ENCODE measurements at regions not wholly inside any gene's neighbourhood (a gene's known extent, or its start where the extent isn't known, plus 50 kb on each side); places are given as distances from the start of the nearest gene placed in this dataset.

DNA sequence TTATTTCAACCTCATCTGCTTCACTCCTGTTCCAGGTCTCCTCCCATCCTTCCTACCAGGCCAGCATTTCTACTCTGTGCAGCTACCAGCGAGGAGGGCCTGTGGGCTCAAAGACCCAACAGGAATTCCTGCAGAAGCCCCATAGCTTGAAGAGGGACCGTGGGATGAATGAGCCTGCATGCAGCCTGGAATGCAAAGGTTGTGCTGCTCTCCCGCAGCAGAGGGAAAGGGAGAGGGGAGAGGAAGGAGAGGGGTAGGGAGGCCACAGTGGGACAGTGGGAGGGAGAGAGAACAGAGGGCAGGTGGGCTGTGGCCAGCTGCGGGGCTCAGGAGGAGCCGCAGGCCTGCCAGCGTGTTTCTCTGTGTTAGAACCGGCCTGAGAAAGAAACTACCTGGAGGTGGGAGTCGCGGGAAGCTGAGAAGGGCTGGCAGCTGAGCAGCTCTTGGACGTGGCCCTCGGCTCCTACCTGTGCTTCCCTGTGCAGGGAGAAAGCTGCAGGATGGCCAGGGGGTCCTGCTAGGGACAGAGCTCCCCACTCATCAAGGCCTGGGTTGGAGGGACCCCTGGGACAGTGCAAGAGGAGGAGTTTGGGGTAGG, 66.1 kb upstream of the MLN start:
- no peak for DNase-seq (ENCODE audit: low read depth, low spot score)
- FAIRE-seq = no peak
- intact Hi-C loops (cut with micrococcal nuclease; ENCODE audit: unreplicated experiment) = no loop called here
- ChIA-PET RAD21 (ENCODE audit: unreplicated experiment) (no interaction called here), POLR2A (no interaction called here), SMC1A (ENCODE audit: uncharacterized antibody, unreplicated experiment) (no interaction called here), CTCF (interaction anchor here (0.6 kb wide), 1 partner anchor 185 kb away, joined by 3 read pairs; no protein-coding TSS in a partner anchor)
- no peak overlapping the region for H3K9ac ChIP-seq (ENCODE audit: control insufficient read depth, insufficient read depth, low read length)
- H3K27ac ChIP-seq (ENCODE audit: control insufficient read depth, insufficient read depth) = no peak overlapping the region
- no peaks in the 10 kb centered on the region for H3K36me3 ChIP-seq (ENCODE audit: control insufficient read depth in 2 of 2, insufficient read depth in 2 of 2, low read length in 1 of 2)
- H4K20me1 ChIP-seq (ENCODE audit: control insufficient read depth, insufficient read depth) = no peaks in the 10 kb centered on the region
- H3K4me3 ChIP-seq = no peak overlapping the region
- peaks cover under 1% of the 10 kb centered on the region for H3K4me1 ChIP-seq (ENCODE audit: control insufficient read depth, insufficient read depth, low read length)
- H3K4me2 ChIP-seq (ENCODE audit: control insufficient read depth, insufficient read depth) = no peak overlapping the region
- H3K79me2 ChIP-seq (ENCODE audit: control insufficient read depth, insufficient read depth, low read length) = no peaks in the 10 kb centered on the region
- H2AFZ ChIP-seq (ENCODE audit: control insufficient read depth, low read depth, low read length) = no peak overlapping the region
- H3K27me3 ChIP-seq (replicated peaks in 1 of 2; ENCODE audit: control insufficient read depth in 2 of 2, insufficient read depth in 2 of 2, low read length in 1 of 2) = no peaks in the 10 kb centered on the region; a peak in 1 of 4 replicates
- peaks cover 2% of the 10 kb centered on the region; the same call in 2 of the 3 replicates for H3K9me3 ChIP-seq (replicated peaks; ENCODE audit: control insufficient read depth, insufficient read depth, low read length)
- in situ Hi-C loops (cut with MboI) = no loop called here
- ATAC-seq = no peak
- WGBS (ENCODE audit: insufficient coverage, insufficient replicate concordance, low lambda C conversion rate, missing lambda C conversion rate) = 22% methylated on average over 11 of the region's 11 CpGs
- BruUV-seq (replicated peaks) = no TSS peak
- TF ChIP-seq, protein P1, sequence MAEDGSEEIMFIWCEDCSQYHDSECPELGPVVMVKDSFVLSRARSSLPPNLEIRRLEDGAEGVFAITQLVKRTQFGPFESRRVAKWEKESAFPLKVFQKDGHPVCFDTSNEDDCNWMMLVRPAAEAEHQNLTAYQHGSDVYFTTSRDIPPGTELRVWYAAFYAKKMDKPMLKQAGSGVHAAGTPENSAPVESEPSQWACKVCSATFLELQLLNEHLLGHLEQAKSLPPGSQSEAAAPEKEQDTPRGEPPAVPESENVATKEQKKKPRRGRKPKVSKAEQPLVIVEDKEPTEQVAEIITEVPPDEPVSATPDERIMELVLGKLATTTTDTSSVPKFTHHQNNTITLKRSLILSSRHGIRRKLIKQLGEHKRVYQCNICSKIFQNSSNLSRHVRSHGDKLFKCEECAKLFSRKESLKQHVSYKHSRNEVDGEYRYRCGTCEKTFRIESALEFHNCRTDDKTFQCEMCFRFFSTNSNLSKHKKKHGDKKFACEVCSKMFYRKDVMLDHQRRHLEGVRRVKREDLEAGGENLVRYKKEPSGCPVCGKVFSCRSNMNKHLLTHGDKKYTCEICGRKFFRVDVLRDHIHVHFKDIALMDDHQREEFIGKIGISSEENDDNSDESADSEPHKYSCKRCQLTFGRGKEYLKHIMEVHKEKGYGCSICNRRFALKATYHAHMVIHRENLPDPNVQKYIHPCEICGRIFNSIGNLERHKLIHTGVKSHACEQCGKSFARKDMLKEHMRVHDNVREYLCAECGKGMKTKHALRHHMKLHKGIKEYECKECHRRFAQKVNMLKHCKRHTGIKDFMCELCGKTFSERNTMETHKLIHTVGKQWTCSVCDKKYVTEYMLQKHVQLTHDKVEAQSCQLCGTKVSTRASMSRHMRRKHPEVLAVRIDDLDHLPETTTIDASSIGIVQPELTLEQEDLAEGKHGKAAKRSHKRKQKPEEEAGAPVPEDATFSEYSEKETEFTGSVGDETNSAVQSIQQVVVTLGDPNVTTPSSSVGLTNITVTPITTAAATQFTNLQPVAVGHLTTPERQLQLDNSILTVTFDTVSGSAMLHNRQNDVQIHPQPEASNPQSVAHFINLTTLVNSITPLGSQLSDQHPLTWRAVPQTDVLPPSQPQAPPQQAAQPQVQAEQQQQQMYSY (CRISPR knock-in tag; IDR thresholded peaks at IDR 0.05) = no peak
- no peak for TF ChIP-seq USF1 (IDR thresholded peaks at IDR 0.05; ENCODE audit: borderline replicate concordance, extremely low read length, insufficient read depth, low read depth, low read length)
- no peak for TF ChIP-seq GATAD2B (conservative IDR thresholded peaks at IDR 0.05; ENCODE audit: low read depth)
- TF ChIP-seq EED (IDR thresholded peaks at IDR 0.05; ENCODE audit: low read depth) = no peak
- TF ChIP-seq FOS (IDR thresholded peaks at IDR 0.05; ENCODE audit: borderline replicate concordance, extremely low read depth, insufficient read length) = no peak
- no peak for TF ChIP-seq IRF4 (IDR thresholded peaks at IDR 0.05; ENCODE audit: low read depth, low read length)
- TF ChIP-seq ZNF24 (IDR thresholded peaks at IDR 0.05) = no peak
- no peak for TF ChIP-seq EP300 (IDR thresholded peaks at IDR 0.05; ENCODE audit: borderline replicate concordance in 1 of 2, control insufficient read depth in 1 of 2, low read depth in 2 of 2, low read length in 2 of 2)
- no peak for TF ChIP-seq NR2C2 (IDR thresholded peaks at IDR 0.05; ENCODE audit: borderline replicate concordance, control insufficient read depth, insufficient read length, low read depth)
- no peak for TF ChIP-seq FOXM1 (IDR thresholded peaks at IDR 0.05; ENCODE audit: low read depth, low read length)
- no peak for TF ChIP-seq ZNF207 (IDR thresholded peaks at IDR 0.05; ENCODE audit: borderline replicate concordance)
- TF ChIP-seq, protein P2, sequence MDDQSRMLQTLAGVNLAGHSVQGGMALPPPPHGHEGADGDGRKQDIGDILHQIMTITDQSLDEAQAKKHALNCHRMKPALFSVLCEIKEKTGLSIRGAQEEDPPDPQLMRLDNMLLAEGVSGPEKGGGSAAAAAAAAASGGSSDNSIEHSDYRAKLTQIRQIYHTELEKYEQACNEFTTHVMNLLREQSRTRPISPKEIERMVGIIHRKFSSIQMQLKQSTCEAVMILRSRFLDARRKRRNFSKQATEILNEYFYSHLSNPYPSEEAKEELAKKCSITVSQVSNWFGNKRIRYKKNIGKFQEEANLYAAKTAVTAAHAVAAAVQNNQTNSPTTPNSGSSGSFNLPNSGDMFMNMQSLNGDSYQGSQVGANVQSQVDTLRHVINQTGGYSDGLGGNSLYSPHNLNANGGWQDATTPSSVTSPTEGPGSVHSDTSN (IDR thresholded peaks at IDR 0.05; ENCODE audit: insufficient replicate concordance, low read depth, low read length) = no peak
- TF ChIP-seq BCL11A (IDR thresholded peaks at IDR 0.05; ENCODE audit: low read depth, low read length) = no peak
- no peak for TF ChIP-seq RAD21 (IDR thresholded peaks at IDR 0.05; ENCODE audit: insufficient read depth, low read depth, low read length)
- no peak for TF ChIP-seq SIN3A (IDR thresholded peaks at IDR 0.05; ENCODE audit: low read depth, low read length)
- no peak for TF ChIP-seq PAX5 (IDR thresholded peaks at IDR 0.05; ENCODE audit: borderline replicate concordance, low read depth, low read length)
- no peak for TF ChIP-seq TCF7 (IDR thresholded peaks at IDR 0.05; ENCODE audit: borderline replicate concordance)
- no peak for TF ChIP-seq BCL3 (IDR thresholded peaks at IDR 0.05; ENCODE audit: borderline replicate concordance, insufficient read depth, low read depth, low read length, poor library complexity, severe bottlenecking)
